ENCODE measurements at regions not wholly inside any gene's neighbourhood (a gene's known extent, or its start where the extent isn't known, plus 50 kb on each side); places are given as distances from the start of the nearest gene placed in this dataset.

DNA sequence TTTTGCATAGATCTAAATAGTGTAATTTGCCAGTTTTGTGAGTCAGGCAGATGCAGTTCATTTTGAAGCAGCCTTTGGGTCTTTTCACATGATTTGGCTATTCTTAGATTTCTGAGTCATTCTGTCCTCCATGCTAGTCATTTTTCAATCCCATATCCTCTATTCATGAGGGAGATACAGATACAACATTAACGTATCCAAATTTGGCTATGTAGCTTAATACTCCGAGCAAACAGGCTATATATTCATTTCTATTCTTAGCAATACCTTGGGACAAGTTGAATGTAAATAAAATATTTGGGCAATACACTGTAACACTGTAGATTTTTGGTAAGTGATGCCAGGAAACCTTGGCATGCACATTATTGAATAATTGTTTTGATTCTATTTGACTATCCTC, 270.7 kb upstream of the PDE3A start:
- TF ChIP-seq, protein P1, sequence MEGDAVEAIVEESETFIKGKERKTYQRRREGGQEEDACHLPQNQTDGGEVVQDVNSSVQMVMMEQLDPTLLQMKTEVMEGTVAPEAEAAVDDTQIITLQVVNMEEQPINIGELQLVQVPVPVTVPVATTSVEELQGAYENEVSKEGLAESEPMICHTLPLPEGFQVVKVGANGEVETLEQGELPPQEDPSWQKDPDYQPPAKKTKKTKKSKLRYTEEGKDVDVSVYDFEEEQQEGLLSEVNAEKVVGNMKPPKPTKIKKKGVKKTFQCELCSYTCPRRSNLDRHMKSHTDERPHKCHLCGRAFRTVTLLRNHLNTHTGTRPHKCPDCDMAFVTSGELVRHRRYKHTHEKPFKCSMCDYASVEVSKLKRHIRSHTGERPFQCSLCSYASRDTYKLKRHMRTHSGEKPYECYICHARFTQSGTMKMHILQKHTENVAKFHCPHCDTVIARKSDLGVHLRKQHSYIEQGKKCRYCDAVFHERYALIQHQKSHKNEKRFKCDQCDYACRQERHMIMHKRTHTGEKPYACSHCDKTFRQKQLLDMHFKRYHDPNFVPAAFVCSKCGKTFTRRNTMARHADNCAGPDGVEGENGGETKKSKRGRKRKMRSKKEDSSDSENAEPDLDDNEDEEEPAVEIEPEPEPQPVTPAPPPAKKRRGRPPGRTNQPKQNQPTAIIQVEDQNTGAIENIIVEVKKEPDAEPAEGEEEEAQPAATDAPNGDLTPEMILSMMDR (IDR thresholded peaks at IDR 0.05) = no peak
- TF ChIP-seq POLR2A (IDR thresholded peaks at IDR 0.05) = no peak
